HEK293T (cell line): ENCODE measurements at regions not wholly inside any gene's neighbourhood (a gene's known extent, or its start where the extent isn't known, plus 50 kb on each side); places are given as distances from the start of the nearest gene placed in this dataset.
"Not testable (repeated sequence)": the region's sequence is repeated elsewhere in the genome, so short reads cannot be mapped to it uniquely, and the experiment has no call there.

ENCODE experiments used
- CTCF ChIA-PET: fragments of 350-600 bp; formaldehyde crosslinking; extraction: SDS; loops from one replicate; lab custom pipeline; 2021; ENCODE audit warnings: antibody characterized with exemption, inconsistent platforms; lab: Yijun Ruan, JAX
- POLR2A ChIA-PET: fragments of 350-600 bp; formaldehyde crosslinking; extraction: SDS; loops from one replicate; lab custom pipeline; 2020; ENCODE audit warnings: antibody characterized with exemption, inconsistent platforms; lab: Yijun Ruan, JAX
- DNase-seq: peaks from one replicate; pipeline ENCODE4 v3.0.0; 2012; ENCODE audit warnings: mixed read lengths; ENCODE audit errors: extremely low spot score
- ARNT ChIP-seq: fragments of 450-650 bp; IDR thresholded peaks from 2 replicates; pipeline ENCODE4 v1.6.1; 2017; ENCODE audit warnings: mild to moderate bottlenecking
- BHLHE40 ChIP-seq: fragments of 450-650 bp; IDR thresholded peaks from 2 replicates; pipeline ENCODE4 v1.6.1; 2016; ENCODE audit warnings: mild to moderate bottlenecking, moderate library complexity, borderline replicate concordance
- CTBP1 ChIP-seq: fragments of 450-650 bp; IDR thresholded peaks from 2 replicates; pipeline ENCODE4 v1.6.1; 2016; ENCODE audit warnings: borderline replicate concordance
- ELF4 ChIP-seq: fragments of 450-650 bp; IDR thresholded peaks from 2 replicates; pipeline ENCODE4 v1.6.1; 2017; ENCODE audit warnings: antibody characterized with exemption
- FOXA1 ChIP-seq: fragments of 450-650 bp; IDR thresholded peaks from 2 replicates; pipeline ENCODE4 v1.6.1; 2016; ENCODE audit warnings: mild to moderate bottlenecking
- FOXK2 ChIP-seq: fragments of 450-650 bp; IDR thresholded peaks from 2 replicates; pipeline ENCODE4 v1.6.1; 2016; ENCODE audit warnings: mild to moderate bottlenecking
- FOXM1 ChIP-seq: fragments of 450-650 bp; IDR thresholded peaks from 2 replicates; pipeline ENCODE4 v1.6.1; 2017; ENCODE audit warnings: mild to moderate bottlenecking, borderline replicate concordance
- HDGF ChIP-seq: fragments of 450-650 bp; IDR thresholded peaks from 2 replicates; pipeline ENCODE4 v1.6.1; 2017; ENCODE audit warnings: antibody characterized with exemption, borderline replicate concordance
- L3MBTL2 ChIP-seq: fragments of 450-650 bp; conservative IDR thresholded peaks from 2 replicates; pipeline ENCODE4 v1.6.1; 2016; ENCODE audit warnings: mild to moderate bottlenecking
- LEF1 ChIP-seq: fragments of 450-650 bp; IDR thresholded peaks from 2 replicates; pipeline ENCODE4 v1.6.1; 2017; ENCODE audit warnings: mild to moderate bottlenecking, borderline replicate concordance
- NFRKB ChIP-seq: fragments of 450-650 bp; IDR thresholded peaks from 2 replicates; pipeline ENCODE4 v1.6.1; 2016; ENCODE audit warnings: mild to moderate bottlenecking, moderate library complexity
- PKNOX1 ChIP-seq: fragments of 450-650 bp; IDR thresholded peaks from 2 replicates; pipeline ENCODE4 v1.6.1; 2016
- SP1 ChIP-seq: fragments of 450-650 bp; IDR thresholded peaks from 2 replicates; pipeline ENCODE4 v1.6.1; 2017
- SUZ12 ChIP-seq: fragments of 450-650 bp; IDR thresholded peaks from 2 replicates; pipeline ENCODE4 v1.6.1; 2016; ENCODE audit warnings: mild to moderate bottlenecking
- TARDBP ChIP-seq: fragments of 450-650 bp; IDR thresholded peaks from 2 replicates; pipeline ENCODE4 v1.6.1; 2016
- ZNF384 ChIP-seq: fragments of 450-650 bp; IDR thresholded peaks from 2 replicates; pipeline ENCODE4 v1.6.1; 2016

GRCh38 chr12:91703491-91704283 is 442.0 kb downstream of the BTG1 start:
- no peak for DNase-seq
- ChIA-PET POLR2A (no interaction called here), CTCF (no interaction called here)

GRCh38 chr12:91702843-91703425 is 442.7 kb downstream of the BTG1 start:
- CTCF ChIA-PET: no interaction called here
- POLR2A ChIA-PET: no interaction called here
- no peak for DNase-seq
- no peak for TF ChIP-seq L3MBTL2
- no peak for TF ChIP-seq NFRKB
- no peak for TF ChIP-seq CTBP1

More at GRCh38 chr12:91703491-91704283, 442.0 kb downstream of the BTG1 start:
- TF ChIP-seq L3MBTL2 (no peak), SP1 (no peak)

- TF ChIP-seq BHLHE40 (no peak), CTBP1 (no peak), FOXK2 (no peak), ZNF384 (no peak), PKNOX1 (no peak), SUZ12 (no peak), LEF1 (no peak), TARDBP (no peak), NFRKB (no peak), SP1 (no peak)
- ChIA-PET POLR2A (no interaction called here), CTCF (no interaction called here)
- DNase-seq: no peak
These were observed 449.7 kb downstream of the BTG1 start for GRCh38 chr12:91695964-91696363.

- CTCF ChIA-PET, DNase-seq, POLR2A ChIA-PET: not testable (repeated sequence)
These were observed 450.2 kb downstream of the BTG1 start for GRCh38 chr12:91695406-91695805.

GRCh38 chr12:91690531-91690930 is 455.1 kb downstream of the BTG1 start:
- TF ChIP-seq L3MBTL2 (no peak), SUZ12 (no peak), SP1 (no peak), NFRKB (no peak), ZNF384 (no peak), FOXA1 (no peak), TARDBP (no peak), FOXK2 (no peak)
- CTCF ChIA-PET: no interaction called here
- POLR2A ChIA-PET: interaction anchor here (1.4 kb wide), 1 partner anchor 455 kb away, joined by 4 read pairs; the partner anchor contains the start of gene BTG1
- DNase-seq: no peak

- POLR2A ChIA-PET: no interaction called here
- no peak for DNase-seq
- CTCF ChIA-PET: no interaction called here
- TF ChIP-seq FOXK2 (no peak), HDGF (no peak), ARNT (no peak), TARDBP (no peak), FOXM1 (no peak), CTBP1 (no peak), NFRKB (no peak), ELF4 (no peak), PKNOX1 (no peak), SP1 (no peak), SUZ12 (no peak), L3MBTL2 (no peak)
These were observed 458.3 kb downstream of the BTG1 start for GRCh38 chr12:91687052-91688017.

GRCh38 chr12:91685917-91686316 is 459.7 kb downstream of the BTG1 start:
- no peak for DNase-seq
- ChIA-PET CTCF (no interaction called here), POLR2A (no interaction called here)
- TF ChIP-seq ELF4 (no peak), L3MBTL2 (no peak), TARDBP (no peak), NFRKB (no peak)
